Endothelial cell of umbilical vein (primary cell): ENCODE measurements at regions not wholly inside any gene's neighbourhood (a gene's known extent, or its start where the extent isn't known, plus 50 kb on each side); places are given as distances from the start of the nearest gene placed in this dataset.

Experiments used
- BruUV-seq: library from RNA; stranded (reverse); fragments of 400-500 nt; replicated peaks from 2 replicates; lab custom pipeline; 2021; lab: Mats Ljungman, UMichigan
- CTCF ChIA-PET: fragments of 300-600, 350-600 bp; sonication (Branson Sonifier 250); formaldehyde crosslinking; loops from one replicate; lab custom pipeline; 2021; ENCODE audit warnings: antibody characterized with exemption, inconsistent platforms; lab: Charles Lee
- POLR2A ChIA-PET: fragments of 300-600, 350-600 bp; sonication (Branson Sonifier 250); formaldehyde crosslinking; loops from one replicate; lab custom pipeline; 2021; ENCODE audit warnings: antibody characterized with exemption, inconsistent platforms; lab: Charles Lee
- DNase-seq: peaks from one replicate; pipeline ENCODE4 v3.0.0-alpha.2; 2011; ENCODE audit warnings: low read depth, low spot score
- FAIRE-seq: peaks from 2 replicates; lab custom pipeline; 2011; peaks lifted over from hg19 to GRCh38; lab: Jason Lieb, UNC
- H2AFZ ChIP-seq: 2 replicates; pipeline ENCODE4 v1.6.0; 2012; ENCODE audit warnings: low read depth, low read length, control low read depth, inconsistent platforms
- H3K27ac ChIP-seq: 2 replicates; pipeline ENCODE4 v1.5.1; 2011; ENCODE audit warnings: low read depth, mild to moderate bottlenecking, control low read depth, low read length, moderate library complexity; ENCODE audit not compliant: insufficient read depth
- H3K27me3 ChIP-seq, 2 experiments: 2 replicates each; pipeline versions ENCODE4 v1.6.0 to v1.6.1; 2011; ENCODE audit warnings: low read length in 2 of 2, mixed read lengths in 1 of 2; ENCODE audit not compliant: control insufficient read depth in 2 of 2, insufficient read depth in 2 of 2
- H3K36me3 ChIP-seq, 2 experiments: 2 replicates in 1 of 2; 3 replicates in 1 of 2; pipeline ENCODE4 v1.5.1; 2011; ENCODE audit warnings: low read length in 2 of 2, mild to moderate bottlenecking in 1 of 2, moderate library complexity in 1 of 2; ENCODE audit not compliant: control insufficient read depth in 2 of 2, insufficient read depth in 2 of 2; ENCODE audit errors: extremely low read depth in 1 of 2
- H3K4me1 ChIP-seq: 3 replicates; pipeline ENCODE4 v1.5.1; 2011; ENCODE audit warnings: mild to moderate bottlenecking, low read length; ENCODE audit not compliant: control insufficient read depth, insufficient read depth; ENCODE audit errors: extremely low read depth
- H3K4me2 ChIP-seq: 2 replicates; pipeline ENCODE4 v1.6.1; 2011; ENCODE audit warnings: low read length, control low read depth, mixed read lengths; ENCODE audit not compliant: insufficient read depth
- H3K4me3 ChIP-seq, 3 experiments: fragments of 200-600 bp in 1 of 3; sonication (generic), shearing (Covaris generic) in 1 of 3; replicated peaks in 1 of 3; 2 replicates each; pipeline ENCODE4 v1.5.1; 2011 to 2016; ENCODE audit warnings: control low read depth in 3 of 3, low read length in 3 of 3, mild to moderate bottlenecking in 2 of 3, inconsistent platforms in 1 of 3, low read depth in 1 of 3, moderate library complexity in 1 of 3; ENCODE audit not compliant: insufficient read depth in 1 of 3
- H3K79me2 ChIP-seq: 2 replicates; pipeline ENCODE4 v1.6.0; 2012; ENCODE audit warnings: low read length, inconsistent platforms; ENCODE audit not compliant: control insufficient read depth, insufficient read depth
- H3K9ac ChIP-seq: replicated peaks from 2 replicates; pipeline ENCODE3; 2011; ENCODE audit warnings: low read length, control low read depth; ENCODE audit not compliant: insufficient read depth; ENCODE audit errors: extremely low read depth
- H3K9me1 ChIP-seq: replicated peaks from 3 replicates; pipeline ENCODE4 v1.6.0; 2011; ENCODE audit warnings: mild to moderate bottlenecking, low read length; ENCODE audit not compliant: control insufficient read depth, insufficient read depth; ENCODE audit errors: extremely low read depth
- H3K9me3 ChIP-seq: replicated peaks from 2 replicates; pipeline ENCODE4 v1.5.1; 2012; ENCODE audit warnings: low read length, inconsistent platforms; ENCODE audit not compliant: control insufficient read depth, insufficient read depth
- H4K20me1 ChIP-seq: replicated peaks from 2 replicates; pipeline ENCODE3; 2011; ENCODE audit warnings: mild to moderate bottlenecking, low read length; ENCODE audit not compliant: control insufficient read depth, insufficient read depth; ENCODE audit errors: extremely low read depth
- GATA2 ChIP-seq: IDR thresholded peaks from 2 replicates; pipeline ENCODE4 v1.7.0; 2011; ENCODE audit warnings: low read depth, mild to moderate bottlenecking, moderate library complexity, mixed read lengths, low read length; ENCODE audit not compliant: insufficient read length, insufficient read depth
- POLR2AphosphoS5 ChIP-seq: IDR thresholded peaks from 2 replicates; pipeline ENCODE4 v1.6.1; 2012; ENCODE audit warnings: low read depth, mild to moderate bottlenecking, control low read depth, low read length, moderate library complexity; ENCODE audit not compliant: insufficient read depth
- dilution Hi-C: fragments of 300-500 bp; cut with MboI; formaldehyde crosslinking; loops from one replicate; pipeline ENCODE4 v1.15.0; 2019; ENCODE audit warnings: low sequenced_read_pairs; ENCODE audit not compliant: extremely low pct_ligation_motif_present
- intact Hi-C: fragments of 100-400 bp; cut with micrococcal nuclease; formaldehyde crosslinking; loops from one replicate; pipeline ENCODE4 v1.10.0; 2022
- TF ChIP-seq, protein P1 (sequence below), 2 donors: IDR thresholded peaks; 1 replicate in 1 of 2; 2 replicates in 1 of 2; pipeline ENCODE4 v1.5.1; 2011; ENCODE audit warnings: low read length in 2 of 2, mild to moderate bottlenecking in 2 of 2, moderate library complexity in 2 of 2, control low read depth in 1 of 2, inconsistent platforms in 1 of 2, low read depth in 1 of 2; ENCODE audit not compliant: insufficient read depth in 1 of 2; ENCODE audit errors: extremely low read depth in 1 of 2
- TF ChIP-seq, protein P2 (sequence below): IDR thresholded peaks from 2 replicates; pipeline ENCODE4 v1.6.1; 2011; ENCODE audit not compliant: insufficient read depth, insufficient read length

DNA sequence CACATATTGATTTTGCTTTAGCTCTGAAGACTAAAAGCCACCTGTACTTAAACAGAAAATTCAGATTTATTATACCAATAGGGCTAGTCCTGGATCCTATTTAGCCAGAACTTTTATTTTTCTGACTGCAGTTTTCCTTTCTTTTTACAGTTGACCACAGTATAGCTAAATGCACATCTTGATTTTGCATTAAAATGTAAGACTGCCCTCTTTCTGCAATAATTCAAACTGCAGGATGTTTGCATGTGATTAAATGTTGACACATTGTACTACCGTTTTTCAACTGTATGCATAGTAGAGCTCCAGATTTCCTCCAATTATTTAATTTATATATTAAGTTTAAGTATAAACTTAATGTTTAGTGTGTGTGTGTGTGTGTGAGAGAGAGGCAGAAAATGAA, 1262.9 kb downstream of the SUCLG1 start:
- H3K4me1 ChIP-seq = peaks cover 7% of the 10 kb centered on the region
- peak overlapping the region; percentile 67 for H2AFZ ChIP-seq
- H3K27me3 ChIP-seq = no peaks in the 10 kb centered on the region
- peak overlapping the region; percentile 34 for H3K27ac ChIP-seq
- BruUV-seq = no TSS peak
- H3K4me3 ChIP-seq = no peak overlapping the region
- H3K36me3 ChIP-seq = no peaks in the 10 kb centered on the region
- H3K9me3 ChIP-seq = no peaks in the 10 kb centered on the region
- DNase-seq (peak; percentile 62), FAIRE-seq (peak; percentile 70)
- H3K9me1 ChIP-seq = no peaks in the 10 kb centered on the region
- intact Hi-C loops = loop anchor here (1.0 to 10.0 kb wide), 10 partner anchors 92 to 1116 kb away; no protein-coding TSS in a partner anchor
- no peak overlapping the region for H3K9ac ChIP-seq
- ChIA-PET POLR2A (interaction anchor here (0.6 to 1.4 kb wide), 2 partner anchors 114 to 571 kb away, joined by 3 to 4 read pairs; no protein-coding TSS in a partner anchor), CTCF (interaction anchor here (0.5 to 2.3 kb wide), 56 partner anchors 8 to 1435 kb away, joined by 3 to 31 read pairs (median 4); no protein-coding TSS in a partner anchor)
- dilution Hi-C loops = no loop called here
- no peaks in the 10 kb centered on the region for H3K79me2 ChIP-seq
- TF ChIP-seq, protein P1, sequence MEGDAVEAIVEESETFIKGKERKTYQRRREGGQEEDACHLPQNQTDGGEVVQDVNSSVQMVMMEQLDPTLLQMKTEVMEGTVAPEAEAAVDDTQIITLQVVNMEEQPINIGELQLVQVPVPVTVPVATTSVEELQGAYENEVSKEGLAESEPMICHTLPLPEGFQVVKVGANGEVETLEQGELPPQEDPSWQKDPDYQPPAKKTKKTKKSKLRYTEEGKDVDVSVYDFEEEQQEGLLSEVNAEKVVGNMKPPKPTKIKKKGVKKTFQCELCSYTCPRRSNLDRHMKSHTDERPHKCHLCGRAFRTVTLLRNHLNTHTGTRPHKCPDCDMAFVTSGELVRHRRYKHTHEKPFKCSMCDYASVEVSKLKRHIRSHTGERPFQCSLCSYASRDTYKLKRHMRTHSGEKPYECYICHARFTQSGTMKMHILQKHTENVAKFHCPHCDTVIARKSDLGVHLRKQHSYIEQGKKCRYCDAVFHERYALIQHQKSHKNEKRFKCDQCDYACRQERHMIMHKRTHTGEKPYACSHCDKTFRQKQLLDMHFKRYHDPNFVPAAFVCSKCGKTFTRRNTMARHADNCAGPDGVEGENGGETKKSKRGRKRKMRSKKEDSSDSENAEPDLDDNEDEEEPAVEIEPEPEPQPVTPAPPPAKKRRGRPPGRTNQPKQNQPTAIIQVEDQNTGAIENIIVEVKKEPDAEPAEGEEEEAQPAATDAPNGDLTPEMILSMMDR (IDR thresholded peaks at IDR 0.05; ENCODE audit: extremely low read depth in 1 of 2, insufficient read depth in 1 of 2, low read depth in 1 of 2, low read length in 2 of 2) = peak; percentile 42 to 51
- TF ChIP-seq, protein P2, sequence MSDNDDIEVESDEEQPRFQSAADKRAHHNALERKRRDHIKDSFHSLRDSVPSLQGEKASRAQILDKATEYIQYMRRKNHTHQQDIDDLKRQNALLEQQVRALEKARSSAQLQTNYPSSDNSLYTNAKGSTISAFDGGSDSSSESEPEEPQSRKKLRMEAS = no peak
- no peaks in the 10 kb centered on the region for H4K20me1 ChIP-seq
- peak overlapping the region; percentile 8 for H3K4me2 ChIP-seq

DNA sequence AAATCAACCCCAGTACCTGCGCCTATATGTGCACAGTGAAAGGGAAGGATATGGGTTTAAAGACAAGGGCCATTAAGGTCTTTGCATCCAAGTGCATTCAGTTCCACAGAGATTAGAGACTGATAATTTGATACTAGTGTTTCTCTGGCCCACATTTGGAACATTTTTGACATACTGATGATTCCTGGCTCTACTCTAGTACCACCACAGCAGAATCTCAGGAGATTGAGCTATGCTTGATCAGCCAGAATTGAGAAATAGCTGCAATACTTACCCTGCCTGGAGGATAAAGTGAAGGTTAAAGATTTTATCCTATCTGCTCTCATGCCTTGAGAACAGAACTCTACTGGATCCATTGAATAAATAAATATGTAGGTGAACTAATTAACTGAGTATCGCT, 1267.8 kb downstream of the SUCLG1 start:
- intact Hi-C loops (loop anchor here (10.0 kb wide), 2 partner anchors 317 to 777 kb away; no protein-coding TSS in a partner anchor), dilution Hi-C loops (no loop called here)
- no peaks in the 10 kb centered on the region for H3K79me2 ChIP-seq
- H3K4me1 ChIP-seq = peaks cover 19% of the 10 kb centered on the region
- H4K20me1 ChIP-seq = no peaks in the 10 kb centered on the region
- H3K36me3 ChIP-seq = no peaks in the 10 kb centered on the region
- H3K27me3 ChIP-seq = no peaks in the 10 kb centered on the region
- H3K9ac ChIP-seq = no peak overlapping the region
- H3K4me2 ChIP-seq = no peak overlapping the region
- no peak overlapping the region for H3K4me3 ChIP-seq
- H3K27ac ChIP-seq = no peak overlapping the region
- TF ChIP-seq, protein P2 = no peak
- TF ChIP-seq GATA2 = no peak
- no peak for TF ChIP-seq POLR2AphosphoS5
- H3K9me3 ChIP-seq = no peaks in the 10 kb centered on the region
- no peak overlapping the region for H2AFZ ChIP-seq
- DNase-seq (no peak), FAIRE-seq (no peak)
- BruUV-seq = no TSS peak
- no peaks in the 10 kb centered on the region for H3K9me1 ChIP-seq
- CTCF ChIA-PET = interaction anchor here (0.7 kb wide), 1 partner anchor 137 kb away, joined by 3 read pairs; no protein-coding TSS in a partner anchor
- POLR2A ChIA-PET = no interaction called here
